Mesothelial cell of epicardium (in vitro differentiated cells): ENCODE measurements at regions not wholly inside any gene's neighbourhood (a gene's known extent, or its start where the extent isn't known, plus 50 kb on each side); places are given as distances from the start of the nearest gene placed in this dataset.
"Not testable (repeated sequence)": the region's sequence is repeated elsewhere in the genome, so short reads cannot be mapped to it uniquely, and the experiment has no call there.

Source experiments
- DNase-seq, 2 experiments: peaks; one replicate each; pipeline ENCODE4 v3.0.0; 2021; ENCODE audit warnings: low spot score in 2 of 2; ENCODE audit not compliant: unreplicated experiment in 2 of 2
- H3K27ac Mint-ChIP-seq: 2 replicates; pipeline ENCODE4 v1.8.0; 2021; ENCODE audit warnings: mixed read lengths
- H3K27me3 Mint-ChIP-seq: 2 replicates; pipeline ENCODE4 v1.8.0; 2021; ENCODE audit warnings: low read depth, mixed read lengths
- H3K36me3 Mint-ChIP-seq: 2 replicates; pipeline ENCODE4 v1.8.0; 2021; ENCODE audit warnings: mixed read lengths
- H3K4me1 Mint-ChIP-seq: 2 replicates; pipeline ENCODE4 v1.8.0; 2021; ENCODE audit warnings: mixed read lengths
- H3K4me3 Mint-ChIP-seq: 2 replicates; pipeline ENCODE4 v1.8.0; 2021; ENCODE audit warnings: mild to moderate bottlenecking, moderate library complexity, mixed read lengths
- H3K9me3 Mint-ChIP-seq: 2 replicates; pipeline ENCODE4 v1.8.0; 2021; ENCODE audit warnings: mixed read lengths
- TF ChIP-seq, protein P1 (sequence below): fragments of 200-600 bp; sonication (generic); IDR thresholded peaks from one replicate; pipeline ENCODE4 v1.5.0; 2021; ENCODE audit warnings: antibody characterized with exemption; ENCODE audit not compliant: unreplicated experiment

GRCh38 chr12:124647316-124647715, 79.9 kb upstream of the NCOR2 start:
- Mint-ChIP-seq H3K27me3 (no peaks in the 10 kb centered on the region), H3K4me3 (no peak overlapping the region)

DNA sequence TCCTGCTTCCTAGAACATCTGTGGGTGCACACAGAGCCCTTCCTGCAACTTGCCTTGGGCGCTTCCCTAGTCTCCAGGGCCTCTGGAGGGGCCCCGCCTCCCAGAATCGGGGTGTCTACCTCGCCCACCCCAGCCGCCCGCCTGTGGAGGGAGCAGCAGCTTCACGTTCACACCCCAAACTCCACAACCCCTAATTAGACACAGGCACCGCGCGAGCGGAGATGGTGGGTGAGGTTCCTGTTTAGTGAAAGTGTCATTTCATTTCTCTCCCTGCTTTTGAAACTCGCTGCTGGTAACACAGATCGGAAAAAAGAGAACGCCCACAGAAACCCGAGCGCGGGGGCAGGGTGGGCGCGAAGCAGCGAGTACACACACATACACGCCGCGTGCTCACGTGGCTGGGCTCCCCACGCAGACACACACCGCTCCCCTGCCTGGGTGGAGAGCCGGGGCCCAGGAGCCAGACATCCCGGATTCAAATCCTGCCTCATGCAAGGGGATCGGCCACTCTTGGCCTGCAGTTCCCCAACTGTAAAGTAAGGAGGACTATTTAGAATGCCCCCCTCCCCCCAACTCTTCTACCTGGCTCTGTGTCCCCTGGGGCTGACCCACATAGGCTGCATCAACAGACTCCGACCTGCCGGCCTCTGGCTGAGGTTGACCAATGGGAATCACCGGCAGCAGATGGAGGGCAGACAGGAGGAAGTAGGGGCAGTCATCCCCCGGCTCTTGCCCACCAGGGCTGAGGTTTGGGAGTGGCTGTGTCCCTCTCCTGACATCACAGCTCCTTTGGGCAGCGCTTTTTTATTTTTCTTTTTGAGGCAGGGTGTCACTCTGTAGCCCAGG, 79.2 kb upstream of the NCOR2 start:
- H3K27me3 Mint-ChIP-seq = no peaks in the 10 kb centered on the region
- DNase-seq = no peak
- TF ChIP-seq, protein P1, sequence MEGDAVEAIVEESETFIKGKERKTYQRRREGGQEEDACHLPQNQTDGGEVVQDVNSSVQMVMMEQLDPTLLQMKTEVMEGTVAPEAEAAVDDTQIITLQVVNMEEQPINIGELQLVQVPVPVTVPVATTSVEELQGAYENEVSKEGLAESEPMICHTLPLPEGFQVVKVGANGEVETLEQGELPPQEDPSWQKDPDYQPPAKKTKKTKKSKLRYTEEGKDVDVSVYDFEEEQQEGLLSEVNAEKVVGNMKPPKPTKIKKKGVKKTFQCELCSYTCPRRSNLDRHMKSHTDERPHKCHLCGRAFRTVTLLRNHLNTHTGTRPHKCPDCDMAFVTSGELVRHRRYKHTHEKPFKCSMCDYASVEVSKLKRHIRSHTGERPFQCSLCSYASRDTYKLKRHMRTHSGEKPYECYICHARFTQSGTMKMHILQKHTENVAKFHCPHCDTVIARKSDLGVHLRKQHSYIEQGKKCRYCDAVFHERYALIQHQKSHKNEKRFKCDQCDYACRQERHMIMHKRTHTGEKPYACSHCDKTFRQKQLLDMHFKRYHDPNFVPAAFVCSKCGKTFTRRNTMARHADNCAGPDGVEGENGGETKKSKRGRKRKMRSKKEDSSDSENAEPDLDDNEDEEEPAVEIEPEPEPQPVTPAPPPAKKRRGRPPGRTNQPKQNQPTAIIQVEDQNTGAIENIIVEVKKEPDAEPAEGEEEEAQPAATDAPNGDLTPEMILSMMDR = no peak
- H3K4me1 Mint-ChIP-seq = no peaks in the 10 kb centered on the region
- H3K9me3 Mint-ChIP-seq = peaks cover 12% of the 10 kb centered on the region
- H3K4me3 Mint-ChIP-seq = no peak overlapping the region
- H3K36me3 Mint-ChIP-seq = peaks cover 5% of the 10 kb centered on the region
- H3K27ac Mint-ChIP-seq = no peak overlapping the region

More at GRCh38 chr12:124647316-124647715, 79.9 kb upstream of the NCOR2 start:
- Mint-ChIP-seq H3K27ac (no peak overlapping the region), H3K9me3 (peaks cover 12% of the 10 kb centered on the region), H3K36me3 (peaks cover 5% of the 10 kb centered on the region), H3K4me1 (no peaks in the 10 kb centered on the region)
- TF ChIP-seq, protein P1 = no peak
- no peak for DNase-seq

GRCh38 chr12:124645530-124646244, 78.3 kb upstream of the NCOR2 start:
- no peak overlapping the region for H3K4me3 Mint-ChIP-seq
- no peaks in the 10 kb centered on the region for H3K27me3 Mint-ChIP-seq
- TF ChIP-seq, protein P1 = no peak
- H3K36me3 Mint-ChIP-seq = peaks cover 5% of the 10 kb centered on the region
- no peak overlapping the region for H3K27ac Mint-ChIP-seq
- no peak for DNase-seq
- H3K4me1 Mint-ChIP-seq = no peaks in the 10 kb centered on the region
- peaks cover 12% of the 10 kb centered on the region for H3K9me3 Mint-ChIP-seq

DNA sequence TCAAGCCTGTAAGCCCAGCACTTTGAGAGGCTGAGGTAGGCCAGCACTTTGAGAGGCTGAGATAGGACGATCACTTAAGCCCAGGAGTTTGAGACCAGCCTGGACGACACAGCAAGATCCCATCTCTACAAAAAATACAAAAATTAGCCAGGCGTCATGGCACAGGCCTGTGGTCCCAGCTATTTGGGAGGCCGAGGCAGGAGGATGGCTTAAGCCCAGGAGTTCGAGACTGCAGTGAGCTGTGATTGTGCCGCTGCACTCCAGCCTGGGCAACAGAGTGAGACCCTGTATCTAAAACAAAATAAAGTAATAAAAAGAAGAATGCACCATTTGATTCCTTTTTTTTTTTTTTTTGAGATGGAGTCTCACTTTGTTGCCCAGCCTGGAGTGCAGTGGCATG, 76.4 kb upstream of the NCOR2 start:
- not testable (repeated sequence) for DNase-seq, H3K27ac Mint-ChIP-seq, H3K27me3 Mint-ChIP-seq, H3K9me3 Mint-ChIP-seq, H3K36me3 Mint-ChIP-seq, H3K4me3 Mint-ChIP-seq
- peaks cover 14% of the 10 kb centered on the region for H3K4me1 Mint-ChIP-seq

DNA sequence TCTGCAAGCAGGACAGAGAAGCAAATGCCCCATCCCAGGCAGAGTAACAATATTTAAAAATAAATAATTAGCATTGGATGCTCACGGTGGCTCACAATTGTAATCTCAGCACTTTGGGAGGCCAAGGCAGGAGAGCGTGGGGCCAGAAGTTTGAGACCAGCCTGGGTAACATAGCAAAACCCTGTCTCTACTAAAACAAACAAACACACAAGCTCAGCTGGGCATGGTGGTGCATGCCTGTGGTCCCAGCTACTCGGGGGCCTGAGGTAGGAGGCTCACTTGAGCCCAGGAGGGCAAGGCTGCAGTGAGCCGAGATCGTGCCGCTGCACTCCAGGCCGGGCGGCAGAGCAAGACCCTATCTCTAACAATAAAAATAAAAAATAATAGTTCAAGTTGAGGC, 74.7 kb upstream of the NCOR2 start:
- Mint-ChIP-seq H3K36me3 (no peaks in the 10 kb centered on the region), H3K27me3 (no peaks in the 10 kb centered on the region), H3K9me3 (no peaks in the 10 kb centered on the region), H3K4me1 (peaks cover 18% of the 10 kb centered on the region), H3K4me3 (no peak overlapping the region), H3K27ac (no peak overlapping the region)
- TF ChIP-seq, protein P1 = no peak
- no peak for DNase-seq

- Mint-ChIP-seq H3K4me1 (peaks cover 20% of the 10 kb centered on the region), H3K9me3 (no peaks in the 10 kb centered on the region), H3K27me3 (no peaks in the 10 kb centered on the region), H3K27ac (no peak overlapping the region), H3K36me3 (no peaks in the 10 kb centered on the region), H3K4me3 (no peak overlapping the region)
- TF ChIP-seq, protein P1 = no peak
- DNase-seq = no peak
Observed at GRCh38 chr12:124641591-124641990, 74.2 kb upstream of the NCOR2 start.
